ENCODE measurements at regions not wholly inside any gene's neighbourhood (a gene's known extent, or its start where the extent isn't known, plus 50 kb on each side); places are given as distances from the start of the nearest gene placed in this dataset.

DNA sequence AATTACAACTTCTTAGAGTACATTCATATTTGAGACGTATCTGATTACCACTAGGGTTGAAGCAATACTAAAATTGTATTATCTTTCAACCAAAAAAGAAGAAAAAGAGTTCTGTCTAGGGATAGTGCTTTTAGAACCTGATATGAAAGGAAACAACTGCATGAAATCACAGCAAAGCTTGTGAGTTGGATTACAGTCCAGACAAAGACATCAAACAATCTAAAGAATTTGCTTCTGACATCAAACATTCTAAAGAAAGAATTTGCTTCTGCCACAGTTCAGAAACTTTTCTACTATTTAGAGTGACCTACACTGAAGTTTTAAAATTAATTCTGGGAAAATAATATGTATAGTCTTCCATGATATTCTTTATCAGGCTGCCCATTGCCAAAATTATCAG is 1141.1 kb upstream of the ACO1 start:
- H3K4me1 ChIP-seq (ENCODE audit: insufficient read depth), result no peaks in the 10 kb centered on the region
- intact Hi-C loops (cut with DNase I), result no loop called here

DNA sequence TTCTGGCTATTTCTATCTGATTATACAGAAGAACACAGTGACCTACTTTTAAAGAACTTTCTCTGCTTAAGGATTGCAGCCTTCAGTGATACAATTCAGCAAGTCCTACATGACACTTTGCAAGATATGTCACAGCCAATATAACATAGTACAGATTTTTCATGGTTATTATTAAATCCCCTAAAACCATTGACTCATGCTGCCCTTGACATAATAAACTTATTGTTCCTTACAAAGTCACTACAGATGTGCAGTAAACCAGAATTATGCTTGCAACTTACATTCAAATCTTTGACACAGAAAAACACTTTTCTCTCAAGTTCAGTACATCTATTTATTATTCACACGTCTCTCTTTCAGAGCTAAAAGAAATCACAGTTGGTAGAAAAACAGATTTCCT is 1136.3 kb upstream of the ACO1 start:
- intact Hi-C loops (cut with DNase I), result no loop called here
- Histone ChIP-seq H3K4me1 (ENCODE audit: insufficient read depth) (no peaks in the 10 kb centered on the region), H3K36me3 (no peaks in the 10 kb centered on the region), H3K4me3 (no peak overlapping the region), H3K27ac (no peak overlapping the region), H3K9me3 (no peaks in the 10 kb centered on the region), H3K27me3 (no peaks in the 10 kb centered on the region)
- TF ChIP-seq, protein P1, sequence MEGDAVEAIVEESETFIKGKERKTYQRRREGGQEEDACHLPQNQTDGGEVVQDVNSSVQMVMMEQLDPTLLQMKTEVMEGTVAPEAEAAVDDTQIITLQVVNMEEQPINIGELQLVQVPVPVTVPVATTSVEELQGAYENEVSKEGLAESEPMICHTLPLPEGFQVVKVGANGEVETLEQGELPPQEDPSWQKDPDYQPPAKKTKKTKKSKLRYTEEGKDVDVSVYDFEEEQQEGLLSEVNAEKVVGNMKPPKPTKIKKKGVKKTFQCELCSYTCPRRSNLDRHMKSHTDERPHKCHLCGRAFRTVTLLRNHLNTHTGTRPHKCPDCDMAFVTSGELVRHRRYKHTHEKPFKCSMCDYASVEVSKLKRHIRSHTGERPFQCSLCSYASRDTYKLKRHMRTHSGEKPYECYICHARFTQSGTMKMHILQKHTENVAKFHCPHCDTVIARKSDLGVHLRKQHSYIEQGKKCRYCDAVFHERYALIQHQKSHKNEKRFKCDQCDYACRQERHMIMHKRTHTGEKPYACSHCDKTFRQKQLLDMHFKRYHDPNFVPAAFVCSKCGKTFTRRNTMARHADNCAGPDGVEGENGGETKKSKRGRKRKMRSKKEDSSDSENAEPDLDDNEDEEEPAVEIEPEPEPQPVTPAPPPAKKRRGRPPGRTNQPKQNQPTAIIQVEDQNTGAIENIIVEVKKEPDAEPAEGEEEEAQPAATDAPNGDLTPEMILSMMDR (IDR thresholded peaks at IDR 0.05), result no peak
- no peak for TF ChIP-seq EP300 (IDR thresholded peaks at IDR 0.05)
- no peak for TF ChIP-seq POLR2A (IDR thresholded peaks at IDR 0.05)
- DNase-seq, result no peak
- 40 to 58% (median 43%) methylated on average over 1 of the region's 1 CpG for WGBS, 3 donors

More for the DNA sequence above, 1141.1 kb upstream of the ACO1 start:
- H3K27ac ChIP-seq, result no peak overlapping the region
- H3K4me3 ChIP-seq, result no peak overlapping the region
- DNase-seq, result no peak
- TF ChIP-seq, protein P1 (IDR thresholded peaks at IDR 0.05), result no peak
- no peak for TF ChIP-seq POLR2A (IDR thresholded peaks at IDR 0.05)
- TF ChIP-seq EP300 (IDR thresholded peaks at IDR 0.05), result no peak
- no peaks in the 10 kb centered on the region for H3K9me3 ChIP-seq
- no peaks in the 10 kb centered on the region for H3K27me3 ChIP-seq
- WGBS, 3 donors, result 35 to 52% (median 46%) methylated on average over 1 of the region's 1 CpG
- no peaks in the 10 kb centered on the region for H3K36me3 ChIP-seq

DNA sequence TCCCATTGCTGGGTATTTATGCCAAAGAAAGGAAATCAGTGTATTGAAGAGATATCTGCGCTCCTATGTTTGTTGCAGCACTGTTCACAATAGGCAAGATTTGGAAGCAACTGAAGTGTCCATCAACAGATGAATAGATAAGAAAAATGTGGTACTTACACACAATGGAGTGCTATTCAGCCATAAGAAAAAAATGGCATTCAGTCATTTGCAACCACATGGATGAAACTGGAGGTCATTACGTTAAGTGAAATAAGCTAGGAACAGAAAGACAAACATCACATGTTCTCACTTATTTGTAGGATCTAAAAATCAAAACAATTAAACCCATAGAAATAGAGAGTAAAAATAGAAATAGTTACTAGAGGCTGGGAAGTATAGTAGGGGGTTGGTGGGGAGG is 1133.1 kb upstream of the ACO1 start:
- 95 to 98% (median 95%) methylated on average over 2 of the region's 2 CpGs for WGBS, 3 donors
- TF ChIP-seq, protein P1 (IDR thresholded peaks at IDR 0.05), result no peak
- TF ChIP-seq EP300 (IDR thresholded peaks at IDR 0.05) (no peak), POLR2A (IDR thresholded peaks at IDR 0.05) (no peak)
- Histone ChIP-seq H3K9me3 (no peaks in the 10 kb centered on the region), H3K27me3 (no peaks in the 10 kb centered on the region), H3K36me3 (no peaks in the 10 kb centered on the region), H3K4me3 (no peak overlapping the region), H3K27ac (no peak overlapping the region), H3K4me1 (ENCODE audit: insufficient read depth) (no peaks in the 10 kb centered on the region)
- intact Hi-C loops (cut with DNase I), result no loop called here
- no peak for DNase-seq

DNA sequence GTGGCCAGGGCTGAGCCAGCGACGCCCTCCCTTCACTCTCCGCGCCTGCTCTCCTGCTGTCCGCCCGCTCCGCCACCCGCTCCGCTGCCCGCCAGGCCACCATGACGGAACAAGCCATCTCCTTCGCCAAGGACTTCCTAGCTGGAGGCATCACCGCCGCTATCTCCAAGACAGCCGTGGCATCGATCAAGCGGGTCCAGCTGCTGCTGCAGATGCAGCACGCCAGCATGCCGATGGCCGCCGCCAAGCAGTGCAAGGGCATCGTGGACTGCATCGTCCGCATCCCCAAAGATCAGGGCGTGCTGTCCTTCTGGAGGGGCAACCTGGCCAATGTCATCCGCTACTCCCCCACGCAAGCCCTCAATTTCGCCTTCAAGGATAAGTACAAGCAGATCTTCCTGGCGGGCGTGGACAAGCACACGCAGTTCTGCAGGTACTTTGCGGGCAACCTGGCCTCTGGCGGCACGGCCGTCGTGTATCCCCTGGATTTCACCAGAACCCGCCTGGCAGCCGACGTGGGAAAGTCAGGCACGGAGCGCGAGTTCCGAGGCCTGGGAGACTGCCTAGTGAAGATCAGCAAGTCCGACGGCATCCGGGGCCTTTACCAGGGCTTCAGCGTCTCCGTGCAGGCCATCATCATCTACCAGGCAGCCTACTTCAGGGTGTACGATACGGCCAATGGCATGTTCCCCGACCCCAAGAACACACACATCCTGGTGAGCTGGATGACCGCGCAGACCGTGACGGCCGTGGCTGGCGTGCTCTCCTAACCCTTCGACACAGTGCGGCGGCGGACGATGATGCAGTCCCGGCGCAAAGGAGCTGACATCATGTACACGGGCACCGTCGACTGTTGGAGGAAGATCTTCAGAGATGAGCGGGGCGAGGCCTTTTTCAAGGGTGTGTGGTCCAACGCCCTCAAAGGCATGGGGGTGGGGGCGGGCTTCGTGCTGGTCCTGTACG is 1130.4 kb upstream of the ACO1 start:
- no peak overlapping the region for H3K27ac ChIP-seq
- intact Hi-C loops (cut with DNase I), result no loop called here
- no peaks in the 10 kb centered on the region for H3K9me3 ChIP-seq
- 97 to 98% (median 98%) methylated on average over 73 of the region's 73 CpGs for WGBS, 3 donors
- no peaks in the 10 kb centered on the region for H3K36me3 ChIP-seq
- no peaks in the 10 kb centered on the region for H3K4me1 ChIP-seq (ENCODE audit: insufficient read depth)
- TF ChIP-seq POLR2A (IDR thresholded peaks at IDR 0.05) (no peak), EP300 (IDR thresholded peaks at IDR 0.05) (no peak)
- no peak overlapping the region for H3K4me3 ChIP-seq
- no peaks in the 10 kb centered on the region for H3K27me3 ChIP-seq
- DNase-seq, result no peak

DNA sequence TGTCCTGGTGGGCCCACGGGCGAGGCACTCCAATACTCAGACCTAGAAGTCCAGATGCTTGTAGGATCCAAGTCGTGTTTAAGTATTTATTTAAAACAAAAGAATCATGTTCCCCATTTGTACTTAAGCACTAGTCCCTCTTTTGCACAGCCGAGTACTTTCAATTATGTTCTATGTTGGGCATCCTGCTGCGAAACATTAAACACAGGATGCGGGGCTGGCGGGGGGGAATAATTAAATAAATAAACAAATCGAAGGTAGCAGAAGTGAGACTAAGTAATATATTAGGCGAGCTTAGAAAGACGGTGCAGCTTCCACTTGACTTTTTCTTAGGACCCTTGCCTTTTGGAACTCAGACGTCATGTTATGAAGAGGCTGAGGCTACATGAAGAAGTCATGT is 1129.2 kb upstream of the ACO1 start:
- intact Hi-C loops (cut with DNase I), result no loop called here
- no peak for DNase-seq

More for the DNA sequence above, 1129.2 kb upstream of the ACO1 start:
- H3K27me3 ChIP-seq, result no peaks in the 10 kb centered on the region
- H3K36me3 ChIP-seq, result no peaks in the 10 kb centered on the region
- TF ChIP-seq POLR2A (IDR thresholded peaks at IDR 0.05), result no peak
- WGBS, 3 donors, result 92 to 93% (median 92%) methylated on average over 11 of the region's 11 CpGs
- H3K9me3 ChIP-seq, result no peaks in the 10 kb centered on the region
- H3K4me3 ChIP-seq, result no peak overlapping the region
- H3K4me1 ChIP-seq (ENCODE audit: insufficient read depth), result no peaks in the 10 kb centered on the region
- H3K27ac ChIP-seq, result no peak overlapping the region

All from ovary (tissue), 7 donors.